Endothelial cell (in vitro differentiated cells): ENCODE measurements at regions not wholly inside any gene's neighbourhood (a gene's known extent, or its start where the extent isn't known, plus 50 kb on each side); places are given as distances from the start of the nearest gene placed in this dataset.

Source experiments
- DNase-seq: peaks from one replicate; pipeline ENCODE4 v3.0.0; 2021; ENCODE audit warnings: low spot score
- H3K27ac Mint-ChIP-seq: one replicate; pipeline ENCODE4 v1.8.0; 2021; ENCODE audit warnings: mixed read lengths, inconsistent platforms; ENCODE audit not compliant: unreplicated experiment
- H3K27me3 Mint-ChIP-seq: one replicate; pipeline ENCODE4 v1.8.0; 2021; ENCODE audit warnings: mild to moderate bottlenecking, moderate library complexity, mixed read lengths, inconsistent platforms; ENCODE audit not compliant: unreplicated experiment
- H3K36me3 Mint-ChIP-seq: one replicate; pipeline ENCODE4 v1.8.0; 2021; ENCODE audit warnings: mild to moderate bottlenecking, low read depth, mixed read lengths, inconsistent platforms; ENCODE audit not compliant: unreplicated experiment
- H3K4me1 Mint-ChIP-seq: one replicate; pipeline ENCODE4 v1.8.0; 2021; ENCODE audit warnings: mild to moderate bottlenecking, mixed read lengths, inconsistent platforms; ENCODE audit not compliant: unreplicated experiment
- H3K4me3 Mint-ChIP-seq: one replicate; pipeline ENCODE4 v1.8.0; 2021; ENCODE audit warnings: mild to moderate bottlenecking, mixed read lengths, inconsistent platforms; ENCODE audit not compliant: unreplicated experiment
- H3K9me3 Mint-ChIP-seq: one replicate; pipeline ENCODE4 v1.8.0; 2021; ENCODE audit warnings: mixed read lengths, inconsistent platforms; ENCODE audit not compliant: unreplicated experiment
- CTCF ChIP-seq: fragments of 200-600 bp; sonication (generic); IDR thresholded peaks from one replicate; pipeline ENCODE4 v1.5.0; 2021; ENCODE audit warnings: antibody characterized with exemption; ENCODE audit not compliant: unreplicated experiment

GRCh38 chr18:44107187-44107586 is 573.5 kb upstream of the SETBP1 start:
- Mint-ChIP-seq H3K36me3 (no peaks in the 10 kb centered on the region), H3K27ac (no peak overlapping the region), H3K4me3 (no peak overlapping the region), H3K4me1 (no peaks in the 10 kb centered on the region), H3K9me3 (no peaks in the 10 kb centered on the region), H3K27me3 (no peaks in the 10 kb centered on the region)
- TF ChIP-seq CTCF, result no peak
- DNase-seq, result no peak

GRCh38 chr18:44111337-44111736 is 569.4 kb upstream of the SETBP1 start:
- no peaks in the 10 kb centered on the region for H3K27me3 Mint-ChIP-seq
- no peak for DNase-seq
- no peak overlapping the region for H3K4me3 Mint-ChIP-seq
- H3K9me3 Mint-ChIP-seq, result no peaks in the 10 kb centered on the region
- H3K4me1 Mint-ChIP-seq, result no peaks in the 10 kb centered on the region
- TF ChIP-seq CTCF, result no peak
- H3K36me3 Mint-ChIP-seq, result no peaks in the 10 kb centered on the region
- H3K27ac Mint-ChIP-seq, result no peak overlapping the region

GRCh38 chr18:44117821-44118220 is 562.9 kb upstream of the SETBP1 start:
- Mint-ChIP-seq H3K4me1 (peaks cover 2% of the 10 kb centered on the region), H3K4me3 (no peak overlapping the region), H3K27me3 (no peaks in the 10 kb centered on the region), H3K27ac (no peak overlapping the region), H3K9me3 (no peaks in the 10 kb centered on the region), H3K36me3 (no peaks in the 10 kb centered on the region)
- no peak for TF ChIP-seq CTCF
- no peak for DNase-seq

- TF ChIP-seq CTCF, result no peak
- Mint-ChIP-seq H3K4me1 (peaks cover 2% of the 10 kb centered on the region), H3K27ac (no peak overlapping the region), H3K27me3 (no peaks in the 10 kb centered on the region), H3K36me3 (no peaks in the 10 kb centered on the region), H3K4me3 (no peak overlapping the region), H3K9me3 (no peaks in the 10 kb centered on the region)
- DNase-seq, result no peak
Measured at GRCh38 chr18:44119607-44120006, 561.1 kb upstream of the SETBP1 start.

GRCh38 chr18:44123743-44124142 is 556.9 kb upstream of the SETBP1 start:
- TF ChIP-seq CTCF, result no peak
- no peaks in the 10 kb centered on the region for H3K36me3 Mint-ChIP-seq
- peaks cover 2% of the 10 kb centered on the region for H3K4me1 Mint-ChIP-seq
- DNase-seq, result no peak
- H3K27ac Mint-ChIP-seq, result no peak overlapping the region
- no peaks in the 10 kb centered on the region for H3K27me3 Mint-ChIP-seq
- H3K9me3 Mint-ChIP-seq, result no peaks in the 10 kb centered on the region
- no peak overlapping the region for H3K4me3 Mint-ChIP-seq
